GM12878 (cell line): ENCODE measurements at regions not wholly inside any gene's neighbourhood (a gene's known extent, or its start where the extent isn't known, plus 50 kb on each side); places are given as distances from the start of the nearest gene placed in this dataset.

Experiments
- ATAC-seq: fragments of 200-7000 bp; cut with Tn5 transposase; 3 replicates; pipeline ENCODE4 v1.9.1; 2020; ENCODE audit warnings: mild to moderate bottlenecking, moderate library complexity
- BruUV-seq: library from RNA; stranded (reverse); fragments of 400-500 nt; replicated peaks from 2 replicates; lab custom pipeline; 2021; lab: Mats Ljungman, UMichigan
- CTCF ChIA-PET: fragments of 300-600 bp; sonication (Branson Sonifier 250); formaldehyde crosslinking; extraction: SDS; loops from one replicate; lab custom pipeline; 2021; ENCODE audit warnings: inconsistent platforms; lab: Yijun Ruan, JAX
- POLR2A ChIA-PET: fragments of 350-600 bp; formaldehyde crosslinking; extraction: SDS; loops from one replicate; lab custom pipeline; 2021; ENCODE audit warnings: inconsistent platforms; lab: Charles Lee
- RAD21 ChIA-PET: fragments of 300-600 bp; sonication (Branson Sonifier 250); formaldehyde crosslinking; loops from one replicate; lab custom pipeline; 2023; ENCODE audit warnings: antibody characterized with exemption; ENCODE audit not compliant: unreplicated experiment; lab: Charles Lee
- SMC1A ChIA-PET: fragments of 300-600 bp; sonication (Branson Sonifier 250); formaldehyde crosslinking; loops from one replicate; lab custom pipeline; 2023; ENCODE audit not compliant: unreplicated experiment, uncharacterized antibody; lab: Charles Lee
- DNase-seq: peaks from one replicate; pipeline ENCODE4 v3.0.0-alpha.2; 2011; ENCODE audit warnings: low read depth, low spot score
- FAIRE-seq: peaks from 3 replicates; lab custom pipeline; 2011; peaks lifted over from hg19 to GRCh38; lab: Jason Lieb, UNC
- H2AFZ ChIP-seq: 2 replicates; pipeline ENCODE4 v1.6.0; 2011; ENCODE audit warnings: low read depth, low read length, control low read depth; ENCODE audit not compliant: control insufficient read depth
- H3K27ac ChIP-seq: 2 replicates; pipeline ENCODE4 v1.5.1; 2011; ENCODE audit warnings: control low read depth; ENCODE audit not compliant: control insufficient read depth, insufficient read depth
- H3K27me3 ChIP-seq, 2 experiments: replicated peaks in 1 of 2; 2 replicates each; pipeline versions ENCODE4 v1.6.0 to v1.6.1; 2011; ENCODE audit warnings: low read length in 1 of 2; ENCODE audit not compliant: control insufficient read depth in 2 of 2, insufficient read depth in 2 of 2
- H3K36me3 ChIP-seq, 2 experiments: 2 replicates each; pipeline ENCODE4 v1.5.1; 2011; ENCODE audit warnings: low read length in 1 of 2; ENCODE audit not compliant: control insufficient read depth in 2 of 2, insufficient read depth in 2 of 2
- H3K4me1 ChIP-seq: 2 replicates; pipeline ENCODE4 v1.6.1; 2011; ENCODE audit warnings: mild to moderate bottlenecking, low read length, moderate library complexity, mixed read lengths; ENCODE audit not compliant: control insufficient read depth, insufficient read depth
- H3K4me2 ChIP-seq: 2 replicates; pipeline ENCODE4 v1.6.0; 2011; ENCODE audit warnings: control low read depth; ENCODE audit not compliant: control insufficient read depth, insufficient read depth
- H3K4me3 ChIP-seq: fragments of 200-600 bp; sonication (generic); 2 replicates; pipeline ENCODE4 v1.5.1; 2016
- H3K79me2 ChIP-seq: 2 replicates; pipeline ENCODE4 v1.6.0; 2011; ENCODE audit warnings: low read length; ENCODE audit not compliant: control insufficient read depth, insufficient read depth
- H3K9ac ChIP-seq: 2 replicates; pipeline ENCODE4 v1.8.0; 2011; ENCODE audit warnings: low read length, control low read depth, mixed read lengths; ENCODE audit not compliant: control insufficient read depth, insufficient read depth
- H3K9me3 ChIP-seq: replicated peaks from 3 replicates; pipeline ENCODE4 v1.5.1; 2011; ENCODE audit warnings: mild to moderate bottlenecking, low read length; ENCODE audit not compliant: control insufficient read depth, insufficient read depth
- H4K20me1 ChIP-seq: 2 replicates; pipeline ENCODE4 v1.6.0; 2011; ENCODE audit not compliant: control insufficient read depth, insufficient read depth
- EP300 ChIP-seq, 2 experiments: fragments of 150-350 bp in 1 of 2; IDR thresholded peaks; 2 replicates each; pipeline ENCODE4 v1.6.1; 2011 to 2012; ENCODE audit warnings: low read depth in 2 of 2, low read length in 2 of 2, borderline replicate concordance in 1 of 2, improper control_type of control experiment in 1 of 2, inconsistent platforms in 1 of 2; ENCODE audit not compliant: control insufficient read depth in 1 of 2
- ESRRA ChIP-seq: IDR thresholded peaks from 2 replicates; pipeline ENCODE4 v1.6.1; 2012; ENCODE audit warnings: mild to moderate bottlenecking, low read length, improper control_type of control experiment
- EZH2 ChIP-seq: IDR thresholded peaks from 2 replicates; pipeline ENCODE4 v1.6.1; 2012; ENCODE audit warnings: low read depth, mild to moderate bottlenecking, control low read depth, inconsistent platforms, low read length, borderline replicate concordance; ENCODE audit not compliant: control insufficient read depth
- FOXM1 ChIP-seq: IDR thresholded peaks from 2 replicates; pipeline ENCODE4 v1.6.1; 2012; ENCODE audit warnings: low read depth, mild to moderate bottlenecking, inconsistent platforms, low read length, moderate library complexity
- HDAC6 ChIP-seq: fragments of 200-600 bp; sonication (generic); IDR thresholded peaks from one replicate; pipeline ENCODE4 v1.8.0; 2017; ENCODE audit warnings: antibody characterized with exemption; ENCODE audit not compliant: unreplicated experiment
- MTA2 ChIP-seq: fragments of 450-650 bp; IDR thresholded peaks from 2 replicates; pipeline ENCODE4 v1.6.1; 2016; ENCODE audit warnings: low read depth, mild to moderate bottlenecking, moderate library complexity
- NR2C2 ChIP-seq: IDR thresholded peaks from 2 replicates; pipeline ENCODE4 v1.6.1; 2011; ENCODE audit warnings: borderline replicate concordance, low read depth; ENCODE audit not compliant: control insufficient read depth, insufficient read length
- PAX8 ChIP-seq: fragments of 450-650 bp; IDR thresholded peaks from 2 replicates; pipeline ENCODE4 v1.6.1; 2017; ENCODE audit warnings: mild to moderate bottlenecking, moderate library complexity
- POU2F2 ChIP-seq: IDR thresholded peaks from 3 replicates; pipeline ENCODE4 v1.6.1; 2011; ENCODE audit warnings: low read depth, mild to moderate bottlenecking, low read length, borderline replicate concordance
- RAD51 ChIP-seq: fragments of 450-650 bp; IDR thresholded peaks from 2 replicates; pipeline ENCODE4 v1.6.1; 2016; ENCODE audit warnings: moderate library complexity, mild to moderate bottlenecking, inconsistent platforms
- RB1 ChIP-seq: fragments of 450-650 bp; formaldehyde crosslinking; IDR thresholded peaks from 2 replicates; pipeline ENCODE4 v1.6.1; 2017; ENCODE audit warnings: mild to moderate bottlenecking, borderline replicate concordance
- STAT1 ChIP-seq: fragments of 450-650 bp; conservative IDR thresholded peaks from 2 replicates; pipeline ENCODE4 v1.6.1; 2014; ENCODE audit warnings: antibody characterized with exemption, mild to moderate bottlenecking
- TCF7 ChIP-seq: IDR thresholded peaks from 2 replicates; pipeline ENCODE4 v1.6.1; 2014; ENCODE audit warnings: antibody characterized with exemption, borderline replicate concordance
- ZZZ3 ChIP-seq: IDR thresholded peaks from 2 replicates; pipeline ENCODE4 v1.6.1; 2011; ENCODE audit warnings: low read depth; ENCODE audit not compliant: control insufficient read depth, insufficient read length
- WGBS: methylation state at CpG from one replicate; pipeline ENCODE4 v1.1.6; 2016; ENCODE audit warnings: low lambda C conversion rate; ENCODE audit not compliant: insufficient replicate concordance, insufficient coverage; ENCODE audit errors: missing lambda C conversion rate; 5-methylcytosine and 5-hydroxymethylcytosine counted together
- in situ Hi-C: fragments of 300-500 bp; cut with MboI; formaldehyde crosslinking; loops from 9 replicates; pipeline ENCODE4 v1.14.3; 2018; ENCODE audit warnings: mixed read lengths
- intact Hi-C: fragments of 100-400 bp; cut with micrococcal nuclease; formaldehyde crosslinking; loops from one replicate; pipeline ENCODE4 v1.14.2; 2022; ENCODE audit not compliant: unreplicated experiment
- TF ChIP-seq, protein P1 (sequence below): IDR thresholded peaks from 2 replicates; pipeline ENCODE4 v1.6.1; 2011; ENCODE audit warnings: borderline replicate concordance, low read depth, mild to moderate bottlenecking, moderate library complexity, mixed read lengths, low read length; ENCODE audit not compliant: insufficient read depth; ENCODE audit errors: extremely low read length
- TF ChIP-seq, protein P2 (sequence below): fragments of 450-650 bp; IDR thresholded peaks from 2 replicates; pipeline ENCODE4 v1.6.1; 2017; ENCODE audit warnings: mild to moderate bottlenecking, moderate library complexity

DNA sequence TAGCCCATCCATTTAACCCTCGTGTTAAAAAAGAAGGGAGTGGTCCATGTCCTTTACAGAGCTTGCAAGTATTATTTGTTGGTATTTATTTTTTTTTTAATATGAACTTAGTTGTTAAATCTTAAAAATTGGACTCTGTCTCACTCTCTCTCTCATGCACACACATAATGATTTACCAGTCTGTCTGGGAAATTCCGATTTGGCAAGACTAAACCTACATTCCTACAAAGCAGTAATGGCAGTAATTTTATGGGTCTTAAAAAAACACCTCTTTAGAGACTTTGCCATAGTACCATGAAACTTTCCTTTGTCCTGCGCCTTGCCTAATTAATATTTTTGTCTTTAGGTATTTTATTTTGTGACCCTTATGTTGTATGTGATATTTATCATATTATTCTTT, 239.5 kb upstream of the PPP1R3A start:
- no peak overlapping the region for H3K4me2 ChIP-seq
- H3K4me1 ChIP-seq = no peaks in the 10 kb centered on the region
- no peak overlapping the region for H3K9ac ChIP-seq
- no peaks in the 10 kb centered on the region for H4K20me1 ChIP-seq
- no peaks in the 10 kb centered on the region for H3K9me3 ChIP-seq
- DNase-seq = no peak
- no TSS peak for BruUV-seq
- WGBS = 23% methylated on average over 3 of the region's 3 CpGs
- ChIA-PET POLR2A (no interaction called here), RAD21 (no interaction called here), CTCF (no interaction called here), SMC1A (interaction anchor here (0.6 kb wide), 1 partner anchor 1008 kb away, joined by 3 read pairs; no protein-coding TSS in a partner anchor)
- no peak overlapping the region for H3K27ac ChIP-seq
- no peak for TF ChIP-seq MTA2
- TF ChIP-seq ESRRA = no peak
- TF ChIP-seq RAD51 = no peak
- TF ChIP-seq EZH2 = no peak
- TF ChIP-seq FOXM1 = no peak
- TF ChIP-seq RB1 = no peak
- TF ChIP-seq, protein P1, sequence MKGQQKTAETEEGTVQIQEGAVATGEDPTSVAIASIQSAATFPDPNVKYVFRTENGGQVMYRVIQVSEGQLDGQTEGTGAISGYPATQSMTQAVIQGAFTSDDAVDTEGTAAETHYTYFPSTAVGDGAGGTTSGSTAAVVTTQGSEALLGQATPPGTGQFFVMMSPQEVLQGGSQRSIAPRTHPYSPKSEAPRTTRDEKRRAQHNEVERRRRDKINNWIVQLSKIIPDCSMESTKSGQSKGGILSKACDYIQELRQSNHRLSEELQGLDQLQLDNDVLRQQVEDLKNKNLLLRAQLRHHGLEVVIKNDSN = no peak
- TF ChIP-seq POU2F2 = no peak
- TF ChIP-seq EP300 (IDR thresholded peaks at IDR 0.05; ENCODE audit: borderline replicate concordance in 1 of 2, control insufficient read depth in 1 of 2, low read depth in 2 of 2, low read length in 2 of 2) = no peak
- no peak for TF ChIP-seq NR2C2
- TF ChIP-seq, protein P2, sequence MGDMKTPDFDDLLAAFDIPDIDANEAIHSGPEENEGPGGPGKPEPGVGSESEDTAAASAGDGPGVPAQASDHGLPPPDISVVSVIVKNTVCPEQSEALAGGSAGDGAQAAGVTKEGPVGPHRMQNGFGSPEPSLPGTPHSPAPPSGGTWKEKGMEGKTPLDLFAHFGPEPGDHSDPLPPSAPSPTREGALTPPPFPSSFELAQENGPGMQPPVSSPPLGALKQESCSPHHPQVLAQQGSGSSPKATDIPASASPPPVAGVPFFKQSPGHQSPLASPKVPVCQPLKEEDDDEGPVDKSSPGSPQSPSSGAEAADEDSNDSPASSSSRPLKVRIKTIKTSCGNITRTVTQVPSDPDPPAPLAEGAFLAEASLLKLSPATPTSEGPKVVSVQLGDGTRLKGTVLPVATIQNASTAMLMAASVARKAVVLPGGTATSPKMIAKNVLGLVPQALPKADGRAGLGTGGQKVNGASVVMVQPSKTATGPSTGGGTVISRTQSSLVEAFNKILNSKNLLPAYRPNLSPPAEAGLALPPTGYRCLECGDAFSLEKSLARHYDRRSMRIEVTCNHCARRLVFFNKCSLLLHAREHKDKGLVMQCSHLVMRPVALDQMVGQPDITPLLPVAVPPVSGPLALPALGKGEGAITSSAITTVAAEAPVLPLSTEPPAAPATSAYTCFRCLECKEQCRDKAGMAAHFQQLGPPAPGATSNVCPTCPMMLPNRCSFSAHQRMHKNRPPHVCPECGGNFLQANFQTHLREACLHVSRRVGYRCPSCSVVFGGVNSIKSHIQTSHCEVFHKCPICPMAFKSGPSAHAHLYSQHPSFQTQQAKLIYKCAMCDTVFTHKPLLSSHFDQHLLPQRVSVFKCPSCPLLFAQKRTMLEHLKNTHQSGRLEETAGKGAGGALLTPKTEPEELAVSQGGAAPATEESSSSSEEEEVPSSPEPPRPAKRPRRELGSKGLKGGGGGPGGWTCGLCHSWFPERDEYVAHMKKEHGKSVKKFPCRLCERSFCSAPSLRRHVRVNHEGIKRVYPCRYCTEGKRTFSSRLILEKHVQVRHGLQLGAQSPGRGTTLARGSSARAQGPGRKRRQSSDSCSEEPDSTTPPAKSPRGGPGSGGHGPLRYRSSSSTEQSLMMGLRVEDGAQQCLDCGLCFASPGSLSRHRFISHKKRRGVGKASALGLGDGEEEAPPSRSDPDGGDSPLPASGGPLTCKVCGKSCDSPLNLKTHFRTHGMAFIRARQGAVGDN = no peak
- no peak for TF ChIP-seq STAT1
- no peak for TF ChIP-seq HDAC6
- TF ChIP-seq ZZZ3 = no peak
- TF ChIP-seq TCF7 = no peak
- TF ChIP-seq PAX8 = no peak
- no peak for ATAC-seq
- no peak for FAIRE-seq
- H2AFZ ChIP-seq = no peak overlapping the region
- H3K27me3 ChIP-seq = no peaks in the 10 kb centered on the region
- no peaks in the 10 kb centered on the region for H3K79me2 ChIP-seq
- in situ Hi-C loops (no loop called here), intact Hi-C loops (no loop called here)
- H3K36me3 ChIP-seq = no peaks in the 10 kb centered on the region
- H3K4me3 ChIP-seq = no peak overlapping the region
